C4-2B (cell line): ENCODE measurements at regions not wholly inside any gene's neighbourhood (a gene's known extent, or its start where the extent isn't known, plus 50 kb on each side); places are given as distances from the start of the nearest gene placed in this dataset.

ENCODE experiments used
- CTCF ChIP-seq: fragments of 450-650 bp; conservative IDR thresholded peaks from 2 replicates; pipeline ENCODE4 v1.5.1; 2017; ENCODE audit warnings: mild to moderate bottlenecking
- ZFX ChIP-seq: fragments of 450-650 bp; IDR thresholded peaks from 2 replicates; pipeline ENCODE4 v1.6.1; 2017

- TF ChIP-seq CTCF (peak; percentile 97), ZFX (no peak)
These were observed 1346.4 kb downstream of the TMEM121 start for GRCh38 chr14:106872611-106873446.
